HCT116 (cell line): ENCODE measurements at regions not wholly inside any gene's neighbourhood (a gene's known extent, or its start where the extent isn't known, plus 50 kb on each side); places are given as distances from the start of the nearest gene placed in this dataset.

Source experiments
- ATAC-seq: fragments of 200-7000 bp; cut with Tn5 transposase; 2 replicates; pipeline ENCODE4 v1.9.1; 2020; ENCODE audit warnings: mild to moderate bottlenecking, moderate library complexity
- BruUV-seq: library from RNA; stranded (reverse); fragments of 400-500 nt; replicated peaks from 2 replicates; lab custom pipeline; 2021; lab: Mats Ljungman, UMichigan
- CTCF ChIA-PET: fragments of 300-600 bp; sonication (Branson Sonifier 250); formaldehyde crosslinking; loops from one replicate; lab custom pipeline; 2021; ENCODE audit warnings: antibody characterized with exemption; lab: Charles Lee
- POLR2A ChIA-PET: fragments of 300-600, 350-600 bp; sonication (Branson Sonifier 250); formaldehyde crosslinking; loops from one replicate; lab custom pipeline; 2021; ENCODE audit warnings: antibody characterized with exemption; lab: Charles Lee
- RAD21 ChIA-PET, 2 experiments: fragments of 300-600 bp; sonication (Branson Sonifier 250); formaldehyde crosslinking; loops; one replicate each; lab custom pipeline; 2023; ENCODE audit warnings: low total read pairs in 2 of 2; ENCODE audit not compliant: uncharacterized antibody in 2 of 2, unreplicated experiment in 2 of 2, low non-redundant PET in 1 of 2; lab: Charles Lee
- DNase-seq: peaks from one replicate; pipeline ENCODE4 v3.0.0-alpha.2; 2010; ENCODE audit warnings: low read depth, low spot score
- H2AFZ ChIP-seq: fragments of 200-600 bp; shearing (Covaris generic), sonication (generic); 2 replicates; pipeline ENCODE4 v1.6.1; 2017; ENCODE audit warnings: low read depth, mixed run types, mixed read lengths, antibody characterized with exemption, low read length; ENCODE audit not compliant: poor library complexity, severe bottlenecking
- H3K27ac ChIP-seq: 2 replicates; pipeline ENCODE4 v1.5.1; 2012; ENCODE audit warnings: low read depth, low read length
- H3K27me3 ChIP-seq: fragments of 200-600 bp; sonication (generic); 2 replicates; pipeline ENCODE4 v1.6.1; 2016; ENCODE audit warnings: mixed run types, low read length, mixed read lengths; ENCODE audit not compliant: insufficient read depth
- H3K36me3 ChIP-seq, 2 experiments: fragments of 200-500 bp in 1 of 2; fragments of 200-600 bp in 1 of 2; sonication (Bioruptor generic) in 1 of 2; sonication (generic) in 1 of 2; 2 replicates each; pipeline versions ENCODE4 v1.5.1 to v1.6.1; 2014 to 2016; ENCODE audit warnings: low read length in 2 of 2, inconsistent platforms in 1 of 2, mixed read lengths in 1 of 2, mixed run types in 1 of 2; ENCODE audit not compliant: insufficient read depth in 2 of 2, control insufficient read depth in 1 of 2
- H3K4me1 ChIP-seq, 2 experiments: fragments of 200-600 bp in 1 of 2; sonication (generic) in 1 of 2; 2 replicates each; pipeline versions ENCODE4 v1.5.1 to v1.6.1; 2012 to 2017; ENCODE audit warnings: low read length in 2 of 2, inconsistent platforms in 1 of 2, mild to moderate bottlenecking in 1 of 2, mixed read lengths in 1 of 2, mixed run types in 1 of 2, moderate library complexity in 1 of 2; ENCODE audit not compliant: insufficient read depth in 2 of 2, control insufficient read depth in 1 of 2
- H3K4me2 ChIP-seq: fragments of 200-600 bp; sonication (generic); 2 replicates; pipeline ENCODE4 v1.6.1; 2017; ENCODE audit warnings: mixed run types, low read length, mixed read lengths
- H3K4me3 ChIP-seq, 2 experiments: fragments of 200-600 bp in 1 of 2; sonication (generic) in 1 of 2; replicated peaks in 1 of 2; 2 replicates each; pipeline ENCODE4 v1.5.1; 2011 to 2016; ENCODE audit warnings: low read length in 2 of 2, control low read depth in 1 of 2, low read depth in 1 of 2, mild to moderate bottlenecking in 1 of 2, mixed read lengths in 1 of 2, mixed run types in 1 of 2
- H3K79me2 ChIP-seq: fragments of 200-600 bp; sonication (generic); 2 replicates; pipeline ENCODE4 v1.6.1; 2017; ENCODE audit warnings: mild to moderate bottlenecking, mixed run types, low read length, moderate library complexity, mixed read lengths; ENCODE audit not compliant: insufficient read depth
- H3K9ac ChIP-seq: fragments of 200-600 bp; sonication (generic); 2 replicates; pipeline ENCODE4 v1.6.1; 2016; ENCODE audit warnings: low read length, mixed read lengths
- H3K9me2 ChIP-seq: fragments of 200-600 bp; sonication (generic), shearing (Covaris generic); 2 replicates; pipeline ENCODE4 v1.6.1; 2017; ENCODE audit warnings: mixed run types, mild to moderate bottlenecking, moderate library complexity; ENCODE audit not compliant: insufficient read depth
- H3K9me3 ChIP-seq, 2 experiments: fragments of 200-500 bp in 1 of 2; fragments of 200-600 bp in 1 of 2; sonication (Bioruptor generic) in 1 of 2; sonication (generic) in 1 of 2; 2 replicates each; pipeline ENCODE4 v1.6.1; 2014 to 2017; ENCODE audit warnings: low read length in 2 of 2, mixed read lengths in 2 of 2, inconsistent platforms in 1 of 2, low read depth in 1 of 2, mild to moderate bottlenecking in 1 of 2, mixed run types in 1 of 2, moderate library complexity in 1 of 2; ENCODE audit not compliant: control insufficient read depth in 1 of 2, insufficient read depth in 1 of 2
- H4K20me1 ChIP-seq: fragments of 200-600 bp; sonication (generic), shearing (Covaris generic); 2 replicates; pipeline ENCODE4 v1.6.1; 2017; ENCODE audit warnings: mixed run types, mild to moderate bottlenecking, moderate library complexity; ENCODE audit not compliant: insufficient read depth
- ATF3 ChIP-seq: IDR thresholded peaks from 2 replicates; pipeline ENCODE4 v1.6.1; 2012
- CBX3 ChIP-seq: IDR thresholded peaks from 2 replicates; pipeline ENCODE4 v1.6.1; 2012; ENCODE audit warnings: low read depth
- EGR1 ChIP-seq: IDR thresholded peaks from 2 replicates; pipeline ENCODE4 v1.6.1; 2012; ENCODE audit warnings: low read depth
- ELF1 ChIP-seq: IDR thresholded peaks from 2 replicates; pipeline ENCODE4 v1.6.1; 2012; ENCODE audit warnings: low read depth, borderline replicate concordance
- EZH2 ChIP-seq: fragments of 200-600 bp; sonication (generic); IDR thresholded peaks from 2 replicates; pipeline ENCODE4 v1.6.1; 2017; ENCODE audit warnings: antibody characterized with exemption, mixed run types
- EZH2phosphoT487 ChIP-seq: fragments of 200-600 bp; IDR thresholded peaks from 2 replicates; pipeline ENCODE4 v1.6.1; 2018; ENCODE audit warnings: antibody characterized with exemption, borderline replicate concordance
- FOSL1 ChIP-seq: IDR thresholded peaks from 2 replicates; pipeline ENCODE4 v1.6.1; 2012; ENCODE audit warnings: low read depth
- JUND ChIP-seq: IDR thresholded peaks from 2 replicates; pipeline ENCODE4 v1.6.1; 2012
- POLR2A ChIP-seq: IDR thresholded peaks from 2 replicates; pipeline ENCODE4 v1.7.0; 2011; ENCODE audit warnings: borderline replicate concordance; ENCODE audit not compliant: insufficient read depth, insufficient read length; ENCODE audit errors: extremely low read depth
- POLR2AphosphoS5 ChIP-seq: IDR thresholded peaks from 2 replicates; pipeline ENCODE4 v1.6.1; 2011; ENCODE audit warnings: mild to moderate bottlenecking, low read depth, low read length, moderate library complexity
- RAD21 ChIP-seq: IDR thresholded peaks from 2 replicates; pipeline ENCODE4 v1.6.1; 2012; ENCODE audit warnings: low read depth, mild to moderate bottlenecking
- SIN3A ChIP-seq: IDR thresholded peaks from 2 replicates; pipeline ENCODE4 v1.6.1; 2012; ENCODE audit warnings: low read depth
- SP1 ChIP-seq: IDR thresholded peaks from 2 replicates; pipeline ENCODE4 v1.6.1; 2012; ENCODE audit warnings: low read depth
- SRF ChIP-seq: IDR thresholded peaks from 2 replicates; pipeline ENCODE4 v1.6.1; 2012; ENCODE audit warnings: low read depth
- ZFX ChIP-seq: fragments of 450-650 bp; IDR thresholded peaks from 2 replicates; pipeline ENCODE4 v1.6.1; 2017
- ZNF274 ChIP-seq: fragments of 200-500 bp; sonication (Bioruptor generic); IDR thresholded peaks from 2 replicates; pipeline ENCODE4 v1.6.1; 2014; ENCODE audit warnings: mild to moderate bottlenecking, low read depth, low read length, inconsistent platforms
- intact Hi-C: fragments of 100-400 bp; cut with micrococcal nuclease; formaldehyde crosslinking; loops from 2 replicates; pipeline ENCODE4 v1.10.0; 2022
- TF ChIP-seq, protein P1 (sequence below): IDR thresholded peaks from 2 replicates; pipeline ENCODE4 v1.6.1; 2012; ENCODE audit warnings: low read depth
- TF ChIP-seq, protein P2 (sequence below), 3 experiments: fragments of 200-600 bp in 1 of 3; sonication (generic) in 1 of 3; IDR thresholded peaks in 2 of 3; conservative IDR thresholded peaks in 1 of 3; 2 replicates each; pipeline ENCODE4 v1.5.1; 2012 to 2017; ENCODE audit warnings: low read depth in 2 of 3, low read length in 2 of 3, antibody characterized with exemption in 1 of 3, borderline replicate concordance in 1 of 3, control low read depth in 1 of 3, mild to moderate bottlenecking in 1 of 3, mixed read lengths in 1 of 3, mixed run types in 1 of 3, moderate library complexity in 1 of 3; ENCODE audit not compliant: insufficient read depth in 1 of 3
- TF ChIP-seq, protein P3 (sequence below): IDR thresholded peaks from 2 replicates; pipeline ENCODE4 v1.6.1; 2012

DNA sequence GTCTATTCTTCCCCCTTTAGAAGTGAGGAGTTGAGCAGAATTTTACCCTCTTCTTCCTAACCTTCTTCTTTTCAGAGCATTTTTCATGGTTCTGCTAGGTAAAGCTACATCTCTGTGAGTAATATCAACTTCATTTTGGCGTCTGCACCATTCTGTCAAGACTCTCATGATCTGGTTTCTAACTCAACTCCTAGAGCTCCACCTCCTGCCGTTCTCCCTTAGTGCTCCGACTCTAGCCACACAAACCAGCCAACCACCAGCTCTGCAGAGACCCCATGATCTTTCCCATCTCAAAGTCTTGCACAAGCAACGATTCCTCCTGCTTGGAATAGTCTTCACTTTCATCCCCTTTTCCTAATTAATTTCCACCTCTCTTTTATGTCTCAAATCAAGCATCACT is 193.9 kb upstream of the TMC3 start:
- Histone ChIP-seq H3K4me3 (no peak overlapping the region), H3K9ac (no peak overlapping the region), H4K20me1 (no peaks in the 10 kb centered on the region), H3K36me3 (no peaks in the 10 kb centered on the region), H3K4me1 (no peaks in the 10 kb centered on the region), H3K27me3 (peaks cover 4% of the 10 kb centered on the region; the same call in 1 of the 2 replicates), H3K4me2 (no peak overlapping the region), H2AFZ (no peak overlapping the region), H3K9me3 (no peaks in the 10 kb centered on the region), H3K27ac (no peak overlapping the region), H3K79me2 (no peaks in the 10 kb centered on the region), H3K9me2 (no peaks in the 10 kb centered on the region)
- ChIA-PET POLR2A (no interaction called here), RAD21 (no interaction called here), CTCF (no interaction called here)
- TF ChIP-seq EZH2 (no peak), JUND (no peak), ZFX (no peak), RAD21 (no peak), ZNF274 (no peak), EGR1 (no peak), SIN3A (no peak), POLR2AphosphoS5 (no peak), EZH2phosphoT487 (no peak), SP1 (no peak), FOSL1 (no peak), CBX3 (no peak), SRF (no peak), POLR2A (no peak), ATF3 (no peak), ELF1 (no peak)
- TF ChIP-seq, protein P1, sequence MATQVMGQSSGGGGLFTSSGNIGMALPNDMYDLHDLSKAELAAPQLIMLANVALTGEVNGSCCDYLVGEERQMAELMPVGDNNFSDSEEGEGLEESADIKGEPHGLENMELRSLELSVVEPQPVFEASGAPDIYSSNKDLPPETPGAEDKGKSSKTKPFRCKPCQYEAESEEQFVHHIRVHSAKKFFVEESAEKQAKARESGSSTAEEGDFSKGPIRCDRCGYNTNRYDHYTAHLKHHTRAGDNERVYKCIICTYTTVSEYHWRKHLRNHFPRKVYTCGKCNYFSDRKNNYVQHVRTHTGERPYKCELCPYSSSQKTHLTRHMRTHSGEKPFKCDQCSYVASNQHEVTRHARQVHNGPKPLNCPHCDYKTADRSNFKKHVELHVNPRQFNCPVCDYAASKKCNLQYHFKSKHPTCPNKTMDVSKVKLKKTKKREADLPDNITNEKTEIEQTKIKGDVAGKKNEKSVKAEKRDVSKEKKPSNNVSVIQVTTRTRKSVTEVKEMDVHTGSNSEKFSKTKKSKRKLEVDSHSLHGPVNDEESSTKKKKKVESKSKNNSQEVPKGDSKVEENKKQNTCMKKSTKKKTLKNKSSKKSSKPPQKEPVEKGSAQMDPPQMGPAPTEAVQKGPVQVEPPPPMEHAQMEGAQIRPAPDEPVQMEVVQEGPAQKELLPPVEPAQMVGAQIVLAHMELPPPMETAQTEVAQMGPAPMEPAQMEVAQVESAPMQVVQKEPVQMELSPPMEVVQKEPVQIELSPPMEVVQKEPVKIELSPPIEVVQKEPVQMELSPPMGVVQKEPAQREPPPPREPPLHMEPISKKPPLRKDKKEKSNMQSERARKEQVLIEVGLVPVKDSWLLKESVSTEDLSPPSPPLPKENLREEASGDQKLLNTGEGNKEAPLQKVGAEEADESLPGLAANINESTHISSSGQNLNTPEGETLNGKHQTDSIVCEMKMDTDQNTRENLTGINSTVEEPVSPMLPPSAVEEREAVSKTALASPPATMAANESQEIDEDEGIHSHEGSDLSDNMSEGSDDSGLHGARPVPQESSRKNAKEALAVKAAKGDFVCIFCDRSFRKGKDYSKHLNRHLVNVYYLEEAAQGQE, result no peak
- TF ChIP-seq, protein P2, sequence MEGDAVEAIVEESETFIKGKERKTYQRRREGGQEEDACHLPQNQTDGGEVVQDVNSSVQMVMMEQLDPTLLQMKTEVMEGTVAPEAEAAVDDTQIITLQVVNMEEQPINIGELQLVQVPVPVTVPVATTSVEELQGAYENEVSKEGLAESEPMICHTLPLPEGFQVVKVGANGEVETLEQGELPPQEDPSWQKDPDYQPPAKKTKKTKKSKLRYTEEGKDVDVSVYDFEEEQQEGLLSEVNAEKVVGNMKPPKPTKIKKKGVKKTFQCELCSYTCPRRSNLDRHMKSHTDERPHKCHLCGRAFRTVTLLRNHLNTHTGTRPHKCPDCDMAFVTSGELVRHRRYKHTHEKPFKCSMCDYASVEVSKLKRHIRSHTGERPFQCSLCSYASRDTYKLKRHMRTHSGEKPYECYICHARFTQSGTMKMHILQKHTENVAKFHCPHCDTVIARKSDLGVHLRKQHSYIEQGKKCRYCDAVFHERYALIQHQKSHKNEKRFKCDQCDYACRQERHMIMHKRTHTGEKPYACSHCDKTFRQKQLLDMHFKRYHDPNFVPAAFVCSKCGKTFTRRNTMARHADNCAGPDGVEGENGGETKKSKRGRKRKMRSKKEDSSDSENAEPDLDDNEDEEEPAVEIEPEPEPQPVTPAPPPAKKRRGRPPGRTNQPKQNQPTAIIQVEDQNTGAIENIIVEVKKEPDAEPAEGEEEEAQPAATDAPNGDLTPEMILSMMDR (IDR thresholded peaks at IDR 0.05 in 2 of 3, conservative IDR thresholded peaks at IDR 0.05 in 1 of 3; ENCODE audit: borderline replicate concordance in 1 of 3, insufficient read depth in 1 of 3, low read depth in 2 of 3, low read length in 2 of 3), result no peak
- TF ChIP-seq, protein P3, sequence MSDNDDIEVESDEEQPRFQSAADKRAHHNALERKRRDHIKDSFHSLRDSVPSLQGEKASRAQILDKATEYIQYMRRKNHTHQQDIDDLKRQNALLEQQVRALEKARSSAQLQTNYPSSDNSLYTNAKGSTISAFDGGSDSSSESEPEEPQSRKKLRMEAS, result no peak
- BruUV-seq, result no TSS peak
- DNase-seq (no peak), ATAC-seq (no peak)
- intact Hi-C loops, result no loop called here
